ENCODE measurements at regions not wholly inside any gene's neighbourhood (a gene's known extent, or its start where the extent isn't known, plus 50 kb on each side); places are given as distances from the start of the nearest gene placed in this dataset.

DNA sequence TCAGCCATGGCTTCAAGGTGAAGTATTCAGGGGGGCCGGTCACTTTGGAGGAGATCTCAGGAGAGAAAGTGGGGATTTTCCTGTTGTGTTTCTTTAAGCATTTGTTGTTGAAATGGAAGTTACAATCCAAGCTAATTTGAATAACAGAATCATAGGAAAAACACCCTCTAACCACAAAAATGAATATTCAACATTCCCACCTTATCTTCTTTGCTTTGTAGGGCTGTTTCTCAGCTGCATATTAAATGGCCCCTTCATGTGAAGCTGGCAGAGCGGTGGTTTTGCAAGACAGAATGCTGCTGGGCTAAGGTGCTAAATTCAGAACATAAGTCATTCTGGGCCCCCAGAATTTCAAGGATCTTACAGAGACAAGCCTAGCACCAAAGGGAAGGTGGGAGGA lies 279.0 kb downstream of the RRAGC start:
- TF ChIP-seq, protein P1, sequence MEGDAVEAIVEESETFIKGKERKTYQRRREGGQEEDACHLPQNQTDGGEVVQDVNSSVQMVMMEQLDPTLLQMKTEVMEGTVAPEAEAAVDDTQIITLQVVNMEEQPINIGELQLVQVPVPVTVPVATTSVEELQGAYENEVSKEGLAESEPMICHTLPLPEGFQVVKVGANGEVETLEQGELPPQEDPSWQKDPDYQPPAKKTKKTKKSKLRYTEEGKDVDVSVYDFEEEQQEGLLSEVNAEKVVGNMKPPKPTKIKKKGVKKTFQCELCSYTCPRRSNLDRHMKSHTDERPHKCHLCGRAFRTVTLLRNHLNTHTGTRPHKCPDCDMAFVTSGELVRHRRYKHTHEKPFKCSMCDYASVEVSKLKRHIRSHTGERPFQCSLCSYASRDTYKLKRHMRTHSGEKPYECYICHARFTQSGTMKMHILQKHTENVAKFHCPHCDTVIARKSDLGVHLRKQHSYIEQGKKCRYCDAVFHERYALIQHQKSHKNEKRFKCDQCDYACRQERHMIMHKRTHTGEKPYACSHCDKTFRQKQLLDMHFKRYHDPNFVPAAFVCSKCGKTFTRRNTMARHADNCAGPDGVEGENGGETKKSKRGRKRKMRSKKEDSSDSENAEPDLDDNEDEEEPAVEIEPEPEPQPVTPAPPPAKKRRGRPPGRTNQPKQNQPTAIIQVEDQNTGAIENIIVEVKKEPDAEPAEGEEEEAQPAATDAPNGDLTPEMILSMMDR (conservative IDR thresholded peaks at IDR 0.05; ENCODE audit: low read depth in 2 of 2): no peak
- TF ChIP-seq CREB1 (CRISPR knock-in tag; IDR thresholded peaks at IDR 0.05; ENCODE audit: low read depth): no peak
- TF ChIP-seq, protein P2, sequence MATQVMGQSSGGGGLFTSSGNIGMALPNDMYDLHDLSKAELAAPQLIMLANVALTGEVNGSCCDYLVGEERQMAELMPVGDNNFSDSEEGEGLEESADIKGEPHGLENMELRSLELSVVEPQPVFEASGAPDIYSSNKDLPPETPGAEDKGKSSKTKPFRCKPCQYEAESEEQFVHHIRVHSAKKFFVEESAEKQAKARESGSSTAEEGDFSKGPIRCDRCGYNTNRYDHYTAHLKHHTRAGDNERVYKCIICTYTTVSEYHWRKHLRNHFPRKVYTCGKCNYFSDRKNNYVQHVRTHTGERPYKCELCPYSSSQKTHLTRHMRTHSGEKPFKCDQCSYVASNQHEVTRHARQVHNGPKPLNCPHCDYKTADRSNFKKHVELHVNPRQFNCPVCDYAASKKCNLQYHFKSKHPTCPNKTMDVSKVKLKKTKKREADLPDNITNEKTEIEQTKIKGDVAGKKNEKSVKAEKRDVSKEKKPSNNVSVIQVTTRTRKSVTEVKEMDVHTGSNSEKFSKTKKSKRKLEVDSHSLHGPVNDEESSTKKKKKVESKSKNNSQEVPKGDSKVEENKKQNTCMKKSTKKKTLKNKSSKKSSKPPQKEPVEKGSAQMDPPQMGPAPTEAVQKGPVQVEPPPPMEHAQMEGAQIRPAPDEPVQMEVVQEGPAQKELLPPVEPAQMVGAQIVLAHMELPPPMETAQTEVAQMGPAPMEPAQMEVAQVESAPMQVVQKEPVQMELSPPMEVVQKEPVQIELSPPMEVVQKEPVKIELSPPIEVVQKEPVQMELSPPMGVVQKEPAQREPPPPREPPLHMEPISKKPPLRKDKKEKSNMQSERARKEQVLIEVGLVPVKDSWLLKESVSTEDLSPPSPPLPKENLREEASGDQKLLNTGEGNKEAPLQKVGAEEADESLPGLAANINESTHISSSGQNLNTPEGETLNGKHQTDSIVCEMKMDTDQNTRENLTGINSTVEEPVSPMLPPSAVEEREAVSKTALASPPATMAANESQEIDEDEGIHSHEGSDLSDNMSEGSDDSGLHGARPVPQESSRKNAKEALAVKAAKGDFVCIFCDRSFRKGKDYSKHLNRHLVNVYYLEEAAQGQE (IDR thresholded peaks at IDR 0.05; ENCODE audit: unreplicated experiment): no peak
- TF ChIP-seq EZH2 (IDR thresholded peaks at IDR 0.05; ENCODE audit: low read depth, unreplicated experiment): no peak
- no peak for TF ChIP-seq EZH2phosphoT487 (IDR thresholded peaks at IDR 0.05; ENCODE audit: unreplicated experiment)

All from GM23338 (cell line).